Endothelial cell of umbilical vein (primary cell): ENCODE measurements at regions not wholly inside any gene's neighbourhood (a gene's known extent, or its start where the extent isn't known, plus 50 kb on each side); places are given as distances from the start of the nearest gene placed in this dataset.

Source experiments
- BruUV-seq: library from RNA; stranded (reverse); fragments of 400-500 nt; replicated peaks from 2 replicates; lab custom pipeline; 2021; lab: Mats Ljungman, UMichigan
- CTCF ChIA-PET: fragments of 300-600, 350-600 bp; sonication (Branson Sonifier 250); formaldehyde crosslinking; loops from one replicate; lab custom pipeline; 2021; ENCODE audit warnings: antibody characterized with exemption, inconsistent platforms; lab: Charles Lee
- POLR2A ChIA-PET: fragments of 300-600, 350-600 bp; sonication (Branson Sonifier 250); formaldehyde crosslinking; loops from one replicate; lab custom pipeline; 2021; ENCODE audit warnings: antibody characterized with exemption, inconsistent platforms; lab: Charles Lee
- DNase-seq: peaks from one replicate; pipeline ENCODE4 v3.0.0-alpha.2; 2011; ENCODE audit warnings: low read depth, low spot score
- FAIRE-seq: peaks from 2 replicates; lab custom pipeline; 2011; peaks lifted over from hg19 to GRCh38; lab: Jason Lieb, UNC
- H2AFZ ChIP-seq: 2 replicates; pipeline ENCODE4 v1.6.0; 2012; ENCODE audit warnings: low read depth, low read length, control low read depth, inconsistent platforms
- H3K27ac ChIP-seq: 2 replicates; pipeline ENCODE4 v1.5.1; 2011; ENCODE audit warnings: low read depth, mild to moderate bottlenecking, control low read depth, low read length, moderate library complexity; ENCODE audit not compliant: insufficient read depth
- H3K27me3 ChIP-seq, 2 experiments: 2 replicates each; pipeline versions ENCODE4 v1.6.0 to v1.6.1; 2011; ENCODE audit warnings: low read length in 2 of 2, mixed read lengths in 1 of 2; ENCODE audit not compliant: control insufficient read depth in 2 of 2, insufficient read depth in 2 of 2
- H3K36me3 ChIP-seq, 2 experiments: 2 replicates in 1 of 2; 3 replicates in 1 of 2; pipeline ENCODE4 v1.5.1; 2011; ENCODE audit warnings: low read length in 2 of 2, mild to moderate bottlenecking in 1 of 2, moderate library complexity in 1 of 2; ENCODE audit not compliant: control insufficient read depth in 2 of 2, insufficient read depth in 2 of 2; ENCODE audit errors: extremely low read depth in 1 of 2
- H3K4me1 ChIP-seq: 3 replicates; pipeline ENCODE4 v1.5.1; 2011; ENCODE audit warnings: mild to moderate bottlenecking, low read length; ENCODE audit not compliant: control insufficient read depth, insufficient read depth; ENCODE audit errors: extremely low read depth
- H3K4me2 ChIP-seq: 2 replicates; pipeline ENCODE4 v1.6.1; 2011; ENCODE audit warnings: low read length, control low read depth, mixed read lengths; ENCODE audit not compliant: insufficient read depth
- H3K4me3 ChIP-seq, 3 experiments: fragments of 200-600 bp in 1 of 3; sonication (generic), shearing (Covaris generic) in 1 of 3; replicated peaks in 1 of 3; 2 replicates each; pipeline ENCODE4 v1.5.1; 2011 to 2016; ENCODE audit warnings: control low read depth in 3 of 3, low read length in 3 of 3, mild to moderate bottlenecking in 2 of 3, inconsistent platforms in 1 of 3, low read depth in 1 of 3, moderate library complexity in 1 of 3; ENCODE audit not compliant: insufficient read depth in 1 of 3
- H3K79me2 ChIP-seq: 2 replicates; pipeline ENCODE4 v1.6.0; 2012; ENCODE audit warnings: low read length, inconsistent platforms; ENCODE audit not compliant: control insufficient read depth, insufficient read depth
- H3K9ac ChIP-seq: replicated peaks from 2 replicates; pipeline ENCODE3; 2011; ENCODE audit warnings: low read length, control low read depth; ENCODE audit not compliant: insufficient read depth; ENCODE audit errors: extremely low read depth
- H3K9me1 ChIP-seq: replicated peaks from 3 replicates; pipeline ENCODE4 v1.6.0; 2011; ENCODE audit warnings: mild to moderate bottlenecking, low read length; ENCODE audit not compliant: control insufficient read depth, insufficient read depth; ENCODE audit errors: extremely low read depth
- H3K9me3 ChIP-seq: replicated peaks from 2 replicates; pipeline ENCODE4 v1.5.1; 2012; ENCODE audit warnings: low read length, inconsistent platforms; ENCODE audit not compliant: control insufficient read depth, insufficient read depth
- H4K20me1 ChIP-seq: replicated peaks from 2 replicates; pipeline ENCODE3; 2011; ENCODE audit warnings: mild to moderate bottlenecking, low read length; ENCODE audit not compliant: control insufficient read depth, insufficient read depth; ENCODE audit errors: extremely low read depth
- EZH2 ChIP-seq: IDR thresholded peaks from 2 replicates; pipeline ENCODE4 v1.6.1; 2012; ENCODE audit warnings: borderline replicate concordance, low read depth, mild to moderate bottlenecking, moderate library complexity, low read length, inconsistent platforms; ENCODE audit not compliant: severe bottlenecking
- FOS ChIP-seq: IDR thresholded peaks from 2 replicates; pipeline ENCODE4 v1.6.1; 2011; ENCODE audit warnings: mild to moderate bottlenecking, low read length, moderate library complexity, borderline replicate concordance; ENCODE audit not compliant: insufficient read depth
- GATA2 ChIP-seq: IDR thresholded peaks from 2 replicates; pipeline ENCODE4 v1.7.0; 2011; ENCODE audit warnings: low read depth, mild to moderate bottlenecking, moderate library complexity, mixed read lengths, low read length; ENCODE audit not compliant: insufficient read length, insufficient read depth
- JUN ChIP-seq: IDR thresholded peaks from 2 replicates; pipeline ENCODE4 v1.6.1; 2011; ENCODE audit warnings: borderline replicate concordance, low read depth; ENCODE audit not compliant: insufficient read length, insufficient read depth
- MYC ChIP-seq: IDR thresholded peaks from one replicate; pipeline ENCODE4 v1.6.1; 2011; ENCODE audit warnings: mild to moderate bottlenecking, low read depth, low read length
- POLR2A ChIP-seq: IDR thresholded peaks from 2 replicates; pipeline ENCODE4 v1.6.1; 2012; ENCODE audit warnings: low read depth, mild to moderate bottlenecking, control low read depth, low read length
- POLR2AphosphoS5 ChIP-seq: IDR thresholded peaks from 2 replicates; pipeline ENCODE4 v1.6.1; 2012; ENCODE audit warnings: low read depth, mild to moderate bottlenecking, control low read depth, low read length, moderate library complexity; ENCODE audit not compliant: insufficient read depth
- dilution Hi-C: fragments of 300-500 bp; cut with MboI; formaldehyde crosslinking; loops from one replicate; pipeline ENCODE4 v1.15.0; 2019; ENCODE audit warnings: low sequenced_read_pairs; ENCODE audit not compliant: extremely low pct_ligation_motif_present
- intact Hi-C: fragments of 100-400 bp; cut with micrococcal nuclease; formaldehyde crosslinking; loops from one replicate; pipeline ENCODE4 v1.10.0; 2022
- TF ChIP-seq, protein P1 (sequence below): IDR thresholded peaks from 2 replicates; pipeline ENCODE4 v1.6.1; 2011; ENCODE audit not compliant: insufficient read depth, insufficient read length
- TF ChIP-seq, protein P2 (sequence below), 2 donors: IDR thresholded peaks; 1 replicate in 1 of 2; 2 replicates in 1 of 2; pipeline ENCODE4 v1.5.1; 2011; ENCODE audit warnings: low read length in 2 of 2, mild to moderate bottlenecking in 2 of 2, moderate library complexity in 2 of 2, control low read depth in 1 of 2, inconsistent platforms in 1 of 2, low read depth in 1 of 2; ENCODE audit not compliant: insufficient read depth in 1 of 2; ENCODE audit errors: extremely low read depth in 1 of 2

- dilution Hi-C loops, result no loop called here
- FAIRE-seq (no peak), DNase-seq (no peak)
- Histone ChIP-seq H3K4me1 (no peaks in the 10 kb centered on the region), H3K79me2 (no peaks in the 10 kb centered on the region), H3K4me3 (no peak overlapping the region), H2AFZ (no peak overlapping the region), H3K9me3 (no peaks in the 10 kb centered on the region), H4K20me1 (no peaks in the 10 kb centered on the region), H3K36me3 (no peaks in the 10 kb centered on the region), H3K9me1 (no peaks in the 10 kb centered on the region), H3K27ac (no peak overlapping the region), H3K9ac (no peak overlapping the region), H3K27me3 (no peaks in the 10 kb centered on the region), H3K4me2 (no peak overlapping the region)
- no peak for TF ChIP-seq GATA2
- no peak for TF ChIP-seq MYC
- TF ChIP-seq, protein P1, sequence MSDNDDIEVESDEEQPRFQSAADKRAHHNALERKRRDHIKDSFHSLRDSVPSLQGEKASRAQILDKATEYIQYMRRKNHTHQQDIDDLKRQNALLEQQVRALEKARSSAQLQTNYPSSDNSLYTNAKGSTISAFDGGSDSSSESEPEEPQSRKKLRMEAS, result no peak
- no peak for TF ChIP-seq EZH2
- TF ChIP-seq JUN, result no peak
- TF ChIP-seq POLR2AphosphoS5, result no peak
- TF ChIP-seq FOS, result no peak
- TF ChIP-seq POLR2A, result no peak
- TF ChIP-seq, protein P2, sequence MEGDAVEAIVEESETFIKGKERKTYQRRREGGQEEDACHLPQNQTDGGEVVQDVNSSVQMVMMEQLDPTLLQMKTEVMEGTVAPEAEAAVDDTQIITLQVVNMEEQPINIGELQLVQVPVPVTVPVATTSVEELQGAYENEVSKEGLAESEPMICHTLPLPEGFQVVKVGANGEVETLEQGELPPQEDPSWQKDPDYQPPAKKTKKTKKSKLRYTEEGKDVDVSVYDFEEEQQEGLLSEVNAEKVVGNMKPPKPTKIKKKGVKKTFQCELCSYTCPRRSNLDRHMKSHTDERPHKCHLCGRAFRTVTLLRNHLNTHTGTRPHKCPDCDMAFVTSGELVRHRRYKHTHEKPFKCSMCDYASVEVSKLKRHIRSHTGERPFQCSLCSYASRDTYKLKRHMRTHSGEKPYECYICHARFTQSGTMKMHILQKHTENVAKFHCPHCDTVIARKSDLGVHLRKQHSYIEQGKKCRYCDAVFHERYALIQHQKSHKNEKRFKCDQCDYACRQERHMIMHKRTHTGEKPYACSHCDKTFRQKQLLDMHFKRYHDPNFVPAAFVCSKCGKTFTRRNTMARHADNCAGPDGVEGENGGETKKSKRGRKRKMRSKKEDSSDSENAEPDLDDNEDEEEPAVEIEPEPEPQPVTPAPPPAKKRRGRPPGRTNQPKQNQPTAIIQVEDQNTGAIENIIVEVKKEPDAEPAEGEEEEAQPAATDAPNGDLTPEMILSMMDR (IDR thresholded peaks at IDR 0.05; ENCODE audit: extremely low read depth in 1 of 2, insufficient read depth in 1 of 2, low read depth in 1 of 2, low read length in 2 of 2), result no peak
- no TSS peak for BruUV-seq
- ChIA-PET POLR2A (no interaction called here), CTCF (no interaction called here)
- intact Hi-C loops, result no loop called here
Measured at GRCh38 chr3:834679-835078, 258.1 kb upstream of the CNTN6 start.
